Pancreas (tissue), 10 donors: ENCODE measurements at regions not wholly inside any gene's neighbourhood (a gene's known extent, or its start where the extent isn't known, plus 50 kb on each side); places are given as distances from the start of the nearest gene placed in this dataset.

Experiments used
- ATAC-seq, 4 donors: fragments of 200-7000 bp; cut with Tn5 transposase; one replicate each; pipeline versions ENCODE4 v1.8.0 to v1.9.1; 2020; ENCODE audit warnings: mild to moderate bottlenecking in 4 of 4, moderate library complexity in 4 of 4
- DNase-seq, 6 donors: peaks; one replicate each; pipeline ENCODE4 v3.0.0-alpha.2; 2020
- FAIRE-seq: peaks from 2 replicates; lab custom pipeline; 2012; peaks lifted over from hg19 to GRCh38; lab: Jason Lieb, UNC
- H3K27ac ChIP-seq, 4 donors: fragments of 200-600 bp; sonication (generic); 1 replicate in 3 of 4; 2 replicates in 1 of 4; pipeline versions ENCODE4 v1.5.0 to v1.8.0; 2020
- H3K27me3 ChIP-seq, 4 donors: fragments of 200-600 bp; one replicate each; pipeline ENCODE4 v1.8.0; 2021
- H3K36me3 ChIP-seq, 3 donors: fragments of 200-600 bp; sonication (generic) in 1 of 3; one replicate each; pipeline versions ENCODE4 v1.5.0 to v1.8.0; 2020 to 2021
- H3K4me1 ChIP-seq, 3 donors: fragments of 200-600 bp; one replicate each; pipeline ENCODE4 v1.8.0; 2021
- H3K4me3 ChIP-seq, 4 donors: fragments of 200-600 bp; sonication (generic) in 2 of 4; one replicate each; pipeline versions ENCODE4 v1.5.0 to v1.8.0; 2020 to 2021
- H3K9me3 ChIP-seq, 4 donors: fragments of 200-600 bp; one replicate each; pipeline ENCODE4 v1.8.0; 2021
- CTCF ChIP-seq, 4 donors: fragments of 200-600 bp; sonication (generic) in 3 of 4; IDR thresholded peaks; one replicate each; pipeline versions ENCODE4 v1.5.0 to v1.8.0; 2021; ENCODE audit warnings: antibody characterized with exemption in 4 of 4
- WGBS, 2 donors: extraction: QIAGEN DNeasy Blood & Tissue Kit; methylation state at CpG; one replicate each; pipeline ENCODE4 v1.1.7; 2013; 5-methylcytosine and 5-hydroxymethylcytosine counted together
- intact Hi-C, 3 donors: fragments of 100-400 bp; cut with DNase I; formaldehyde crosslinking; loops; one replicate each; pipeline versions ENCODE4 v1.11.1 to v1.14.2; 2022
- donor health status: healthy with polysubstance abuse.
- donor health status: DM: no; HTN: no; CAD: no; lungs with moderate emphysema.
- donor health status: DM: no; HTN: no; CAD: no.
- donor health status: control.
- donor health status: control.
- donor health status: Bipolar disorder and iron deficiency.
- donor health status: DM: yes; HTN: yes; CAD: no.
- donor health status: DM: no; HTN: no; CAD: no.
- donor health status: DM: no; HTN: no; CAD: no.
- donor health status: DM: yes; HTN: yes; CAD: no.

GRCh38 chr22:27306771-27307170, 494.8 kb downstream of the MN1 start:
- Histone ChIP-seq H3K27me3 (no peaks in the 10 kb centered on the region), H3K4me1 (no peaks in the 10 kb centered on the region), H3K27ac (no peak overlapping the region), H3K36me3 (no peaks in the 10 kb centered on the region), H3K9me3 (no peaks in the 10 kb centered on the region), H3K4me3 (no peak overlapping the region)
- no peak for TF ChIP-seq CTCF (IDR thresholded peaks at IDR 0.05)
- FAIRE-seq (no peak), DNase-seq (no peak), ATAC-seq (peak in 1 of 4 donors; percentile 23)
- 57 to 70% methylated on average over 1 of the region's 1 CpG for WGBS, 2 donors
- intact Hi-C loops, result no loop called here

DNA sequence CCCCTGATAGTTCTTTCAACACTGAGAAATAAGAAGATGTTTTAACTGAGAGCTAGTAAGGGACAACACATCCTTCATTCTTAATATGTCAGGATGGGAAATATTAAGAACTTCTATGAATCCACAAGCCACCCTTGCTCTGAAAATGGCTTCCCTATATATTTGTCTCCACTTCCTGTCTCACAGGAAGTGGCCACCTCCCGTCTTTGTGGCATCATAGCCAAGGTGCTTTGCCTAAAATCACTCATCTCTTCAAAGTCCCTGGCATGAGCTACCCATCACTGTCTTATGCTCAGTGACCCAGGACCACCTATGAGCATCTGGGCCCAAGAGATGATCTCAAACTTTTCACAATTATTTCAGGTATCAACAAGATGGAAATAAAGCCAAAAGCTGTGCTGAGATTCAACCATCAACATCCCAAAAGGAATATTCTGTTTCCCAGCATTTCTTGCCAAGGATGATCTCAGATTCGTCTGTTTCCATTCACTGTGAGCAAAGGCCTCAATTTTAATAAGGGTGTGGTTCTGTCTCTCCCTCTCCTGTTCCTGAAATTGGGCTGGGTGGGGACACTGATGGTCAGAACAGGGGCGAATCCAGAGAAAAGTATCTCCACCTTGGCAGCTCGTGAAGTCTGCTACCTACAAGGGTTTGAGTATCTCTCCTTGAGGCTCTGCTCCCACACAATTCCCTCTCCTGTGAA, 493.9 kb downstream of the MN1 start:
- WGBS, 2 donors, result 76% methylated on average over 4 of the region's 4 CpGs
- Histone ChIP-seq H3K27ac (no peak overlapping the region), H3K4me1 (no peaks in the 10 kb centered on the region), H3K4me3 (no peak overlapping the region), H3K27me3 (no peaks in the 10 kb centered on the region), H3K9me3 (no peaks in the 10 kb centered on the region), H3K36me3 (no peaks in the 10 kb centered on the region)
- FAIRE-seq (no peak), DNase-seq (no peak), ATAC-seq (no peak)
- no peak for TF ChIP-seq CTCF (IDR thresholded peaks at IDR 0.05)
- intact Hi-C loops, result no loop called here

GRCh38 chr22:27308513-27308912, 493.0 kb downstream of the MN1 start:
- Histone ChIP-seq H3K27me3 (no peaks in the 10 kb centered on the region), H3K27ac (no peak overlapping the region), H3K9me3 (no peaks in the 10 kb centered on the region), H3K4me1 (peaks cover 0 to 1% (median 1%) of the 10 kb centered on the region in 3 donors), H3K4me3 (no peak overlapping the region), H3K36me3 (no peaks in the 10 kb centered on the region)
- intact Hi-C loops, result no loop called here
- no peak for DNase-seq
- TF ChIP-seq CTCF (IDR thresholded peaks at IDR 0.05), result no peak
- no peak for FAIRE-seq
- no peak for ATAC-seq

- no peak for TF ChIP-seq CTCF (IDR thresholded peaks at IDR 0.05)
- peaks cover 0 to 11% (median 5%) of the 10 kb centered on the region in 3 donors for H3K4me1 ChIP-seq
- ATAC-seq (no peak), DNase-seq (no peak), FAIRE-seq (no peak)
- no peaks in the 10 kb centered on the region for H3K36me3 ChIP-seq
- intact Hi-C loops, result no loop called here
- WGBS, 2 donors, result 67 to 79% methylated on average over 2 of the region's 2 CpGs
- no peak overlapping the region for H3K27ac ChIP-seq
- no peaks in the 10 kb centered on the region for H3K27me3 ChIP-seq
- H3K4me3 ChIP-seq, result no peak overlapping the region
- H3K9me3 ChIP-seq, result no peaks in the 10 kb centered on the region
Measured at GRCh38 chr22:27309697-27310096, 491.9 kb downstream of the MN1 start.

GRCh38 chr22:27310966-27311697, 490.4 kb downstream of the MN1 start:
- Histone ChIP-seq H3K4me1 (peaks cover 0 to 11% (median 5%) of the 10 kb centered on the region in 3 donors), H3K27me3 (no peaks in the 10 kb centered on the region), H3K36me3 (no peaks in the 10 kb centered on the region), H3K4me3 (no peak overlapping the region), H3K9me3 (no peaks in the 10 kb centered on the region), H3K27ac (no peak overlapping the region)
- DNase-seq, result no peak
- no peak for ATAC-seq
- WGBS, 2 donors, result 79% methylated on average over 30 of the region's 30 CpGs
- FAIRE-seq, result no peak
- TF ChIP-seq CTCF (IDR thresholded peaks at IDR 0.05), result no peak
- intact Hi-C loops, result no loop called here
